HG03460 (cell line): ENCODE measurements at regions not wholly inside any gene's neighbourhood (a gene's known extent, or its start where the extent isn't known, plus 50 kb on each side); places are given as distances from the start of the nearest gene placed in this dataset.

Source experiments
- ATAC-seq: cut with Tn5 transposase; IDR thresholded peaks from one replicate; pipeline ENCODE4 v1.9.1; 2021; ENCODE audit not compliant: unreplicated experiment

DNA sequence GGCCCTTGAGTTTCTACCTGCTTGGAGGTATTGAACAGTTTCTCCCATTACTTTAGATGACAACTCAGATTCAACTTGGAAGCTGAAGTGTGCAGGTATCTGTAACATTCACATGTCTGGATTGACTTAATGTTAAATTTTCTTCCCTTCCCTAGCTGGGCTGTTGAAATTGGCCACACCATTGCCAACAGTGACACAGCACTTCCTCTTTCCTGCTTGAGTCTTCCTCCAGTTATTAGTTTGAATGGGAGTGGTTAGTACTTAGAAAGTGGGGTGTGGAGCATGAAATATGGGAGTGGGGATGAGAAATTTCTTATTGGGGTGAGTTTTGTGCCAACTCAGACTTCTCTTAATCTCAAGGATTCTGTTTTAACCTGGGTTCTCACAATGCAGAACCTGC lies 454.9 kb downstream of the KCNJ2 start:
- no peak for ATAC-seq

DNA sequence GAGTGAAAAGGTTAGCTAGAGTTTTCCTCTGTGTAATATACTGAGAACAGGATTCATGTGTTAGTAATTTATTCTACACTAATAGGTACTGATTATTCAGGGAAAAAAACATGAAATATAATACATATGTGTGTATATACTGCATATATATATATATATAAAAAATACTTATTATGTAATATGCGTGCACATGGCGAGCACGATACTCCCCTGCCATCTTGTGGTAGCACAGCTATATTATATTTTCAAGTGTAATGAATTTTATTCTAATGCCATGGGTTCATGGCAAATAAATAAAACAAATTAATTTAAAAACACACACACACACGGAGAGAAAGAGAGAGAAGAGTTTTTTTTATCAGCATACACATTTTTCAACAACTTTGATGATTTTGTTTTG lies 460.6 kb downstream of the KCNJ2 start:
- no peak for ATAC-seq

DNA sequence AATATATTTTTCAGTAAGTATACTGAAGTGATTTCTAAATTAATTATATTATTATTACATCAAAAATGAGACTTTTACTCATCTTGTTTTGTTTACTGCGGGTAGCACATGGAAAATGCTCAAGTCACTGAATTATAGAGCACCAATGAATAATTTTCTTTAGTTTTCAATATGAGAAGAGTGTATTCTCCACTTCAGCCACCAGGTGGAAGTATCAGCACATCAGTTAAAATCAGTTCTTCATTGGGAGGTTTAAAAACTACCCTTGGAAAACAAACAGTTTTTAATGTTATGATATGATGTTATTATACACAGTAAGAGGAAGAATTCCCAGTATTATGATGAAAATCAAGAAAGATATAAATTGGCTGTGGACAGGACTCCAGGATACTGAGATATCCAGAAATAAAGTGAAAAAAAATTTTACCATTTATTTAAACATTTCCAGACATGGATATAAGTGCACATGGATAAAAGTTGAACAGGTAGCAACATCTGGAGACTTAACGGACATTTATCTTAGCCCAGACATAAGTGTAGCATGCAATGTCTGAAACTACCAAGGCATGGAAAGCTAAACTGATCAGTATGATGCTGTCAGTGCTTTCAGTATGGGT lies 467.3 kb downstream of the KCNJ2 start:
- ATAC-seq = no peak

DNA sequence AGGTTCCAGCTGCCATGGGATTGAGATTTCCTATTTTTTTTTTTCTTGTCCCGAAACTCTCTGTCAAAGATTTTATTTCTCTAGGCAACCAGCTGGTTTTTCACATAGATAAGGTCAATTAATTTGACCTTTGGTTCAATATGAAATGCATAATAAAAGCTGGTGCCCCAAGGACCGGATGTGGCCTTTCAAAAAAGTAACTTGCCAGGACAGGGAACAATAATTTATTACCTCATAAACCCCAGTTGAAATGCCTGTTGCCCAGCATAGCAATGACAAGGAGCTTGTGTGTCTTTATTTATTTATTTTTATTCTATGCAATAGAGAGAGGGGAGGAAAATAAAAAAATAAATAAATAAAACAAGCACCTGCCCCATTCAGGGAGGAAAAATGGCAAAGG lies 472.7 kb downstream of the KCNJ2 start:
- no peak for ATAC-seq

DNA sequence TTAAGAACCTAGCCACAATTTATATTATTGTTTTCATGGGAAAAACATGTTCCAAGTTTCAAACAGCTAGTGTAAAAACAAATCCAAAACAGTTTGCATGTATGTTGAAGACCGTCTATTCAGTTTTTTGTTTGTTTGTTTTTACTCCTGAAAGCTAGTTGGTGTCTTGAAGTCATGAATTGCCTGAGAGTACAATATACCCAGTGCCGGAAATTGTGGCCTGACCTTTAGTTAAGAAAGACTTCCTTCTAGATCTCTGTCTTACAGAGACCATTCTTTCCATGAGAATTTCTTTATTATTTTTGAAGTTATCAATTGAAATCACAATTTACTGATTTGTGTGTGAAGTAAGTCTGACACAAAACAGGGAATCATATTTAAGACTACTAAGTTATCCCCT lies 474.8 kb downstream of the KCNJ2 start:
- no peak for ATAC-seq

DNA sequence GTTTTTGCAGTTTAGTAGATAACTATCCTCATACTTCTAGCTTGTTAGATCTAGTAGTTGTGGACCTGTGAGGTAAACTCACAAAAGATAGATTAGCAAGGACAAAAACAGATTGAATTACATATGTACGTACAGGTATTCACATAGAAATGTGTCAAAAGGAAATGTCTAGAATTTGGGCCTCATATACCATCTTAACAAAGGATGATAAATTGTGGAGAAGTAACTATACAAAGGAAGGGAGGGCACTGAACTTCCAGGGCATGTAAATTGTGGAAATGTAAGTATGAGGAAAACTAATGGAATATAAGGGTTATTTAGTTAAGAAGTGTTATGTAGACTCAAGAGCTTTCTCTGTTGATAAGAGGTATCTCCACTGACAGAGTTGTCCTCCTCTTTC lies 477.3 kb downstream of the KCNJ2 start:
- ATAC-seq = no peak

DNA sequence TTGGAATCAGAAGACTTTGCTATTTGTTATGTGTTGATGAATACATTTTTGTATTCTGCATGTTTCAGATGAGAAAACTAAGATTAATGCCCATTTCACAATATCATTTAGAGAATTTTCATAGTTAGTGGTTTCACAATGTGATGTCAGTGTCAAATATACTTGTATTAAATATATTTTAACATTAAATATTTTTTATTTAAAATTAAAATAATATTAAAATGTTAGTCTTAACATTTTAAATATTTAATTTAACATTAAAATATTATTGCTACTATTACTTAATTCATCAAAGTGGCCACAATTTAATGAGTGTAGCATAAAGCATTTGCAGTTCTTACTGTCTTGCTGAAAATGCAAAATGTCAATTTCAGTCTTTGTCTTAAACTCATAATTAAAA lies 478.8 kb downstream of the KCNJ2 start:
- ATAC-seq = no peak

DNA sequence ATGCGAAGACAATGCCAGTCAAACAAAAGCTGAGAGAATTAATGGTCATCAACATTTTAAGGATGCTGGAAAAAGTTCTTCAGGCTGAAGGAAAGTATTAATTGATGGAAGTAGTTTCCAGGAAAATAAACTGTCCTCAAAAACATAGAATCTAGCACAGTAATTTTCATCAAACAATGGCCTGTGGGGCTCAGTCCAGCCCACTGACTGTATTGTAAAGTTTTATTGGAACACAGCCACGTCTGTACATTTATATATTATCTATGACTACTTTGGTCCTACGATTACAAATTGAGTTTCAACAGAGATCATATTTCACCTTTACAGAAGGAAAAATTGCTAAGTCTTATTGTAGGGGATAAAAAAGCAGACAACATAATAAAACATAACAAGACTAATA lies 484.5 kb downstream of the KCNJ2 start:
- ATAC-seq = no peak

DNA sequence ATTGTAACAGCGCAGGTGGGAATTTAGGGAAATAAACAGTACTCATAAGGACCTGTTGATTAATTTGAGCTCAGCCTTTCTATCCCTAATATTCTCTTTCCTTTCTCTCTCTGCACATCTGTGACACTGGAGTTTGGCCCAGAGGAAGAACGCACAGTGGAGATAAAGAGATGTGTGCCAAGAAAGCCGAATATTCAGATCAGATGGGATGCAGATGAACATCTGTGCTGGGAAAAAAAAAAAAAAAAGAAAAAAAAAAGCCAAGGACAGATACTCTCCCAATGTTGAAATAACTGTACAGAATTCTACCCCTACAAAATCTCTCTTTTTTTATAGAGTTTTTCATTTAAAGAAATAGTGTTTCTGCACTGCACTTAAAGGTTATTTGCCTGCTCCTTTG lies 485.4 kb downstream of the KCNJ2 start:
- no peak for ATAC-seq

DNA sequence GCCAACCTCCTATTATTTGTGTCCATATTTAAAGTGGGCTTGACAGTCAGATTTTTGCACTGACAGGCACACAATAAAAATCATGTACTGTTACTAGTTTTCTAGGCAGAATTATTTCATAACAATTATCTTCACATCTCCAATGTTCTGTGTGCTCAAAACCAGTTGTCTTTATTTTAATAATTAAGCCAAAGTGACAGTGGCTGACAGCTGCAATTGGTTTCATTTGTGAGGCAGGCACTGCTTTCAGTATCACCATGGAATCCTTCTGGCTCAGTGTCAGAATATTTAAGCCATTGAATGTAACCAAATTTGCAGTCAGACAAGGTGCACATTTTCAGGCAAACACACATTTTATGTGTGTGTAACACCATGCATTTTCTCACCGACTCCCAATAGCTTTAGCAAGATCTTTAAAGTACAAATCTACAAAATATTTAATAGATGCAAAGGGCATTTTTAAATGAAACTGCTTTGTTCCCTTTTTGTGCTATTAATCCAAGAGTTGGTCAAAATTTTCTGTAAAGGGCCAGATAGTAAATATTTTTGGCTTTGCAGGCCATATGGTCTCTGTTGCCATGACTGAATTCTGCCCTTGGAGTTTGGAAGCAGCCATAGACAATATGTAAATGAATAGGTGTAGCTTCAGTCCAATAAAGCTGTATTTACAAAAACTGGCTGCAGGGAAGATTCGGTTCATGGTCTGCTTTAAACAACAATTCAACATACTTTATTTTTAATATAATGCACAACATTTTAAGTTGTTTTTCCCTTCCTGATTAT lies 486.0 kb downstream of the KCNJ2 start:
- no peak for ATAC-seq

DNA sequence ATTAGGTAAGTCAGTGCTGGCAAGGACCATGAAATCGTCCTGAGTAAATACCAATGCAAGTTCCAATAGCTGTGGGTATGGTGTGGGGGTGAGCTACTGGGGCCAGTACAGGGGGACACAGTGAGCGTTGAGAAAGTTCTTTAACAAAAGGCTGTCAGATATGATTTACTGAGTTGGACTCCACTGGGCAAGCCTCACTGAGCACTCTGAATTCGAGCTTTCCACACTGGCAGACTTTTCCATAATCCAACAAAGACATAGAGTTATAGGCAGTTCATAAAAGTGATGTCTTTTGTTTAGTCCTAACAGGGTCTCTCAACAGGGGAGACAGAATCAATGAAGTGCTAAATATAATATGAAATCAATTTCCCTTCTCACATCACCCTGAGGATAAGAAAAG lies 489.0 kb downstream of the KCNJ2 start:
- no peak for ATAC-seq

DNA sequence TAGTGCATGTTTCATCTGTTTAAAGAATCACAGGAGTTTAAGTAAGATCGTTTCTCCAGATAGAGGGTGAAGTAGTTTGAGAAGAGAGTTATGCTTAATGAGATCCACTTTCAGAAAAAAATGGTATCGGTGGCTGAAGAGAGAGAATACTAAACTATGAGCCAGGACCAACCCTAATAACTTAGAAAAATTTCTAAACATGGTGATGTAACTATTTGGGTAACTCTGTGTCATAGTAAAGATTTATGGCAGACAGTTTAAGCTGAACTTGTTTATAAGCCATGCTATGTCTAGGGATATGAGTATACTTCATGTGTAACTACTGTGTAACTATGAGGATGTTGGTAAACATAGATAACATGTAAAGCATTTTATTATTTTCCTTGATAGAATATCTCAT lies 489.5 kb downstream of the KCNJ2 start:
- ATAC-seq = no peak

DNA sequence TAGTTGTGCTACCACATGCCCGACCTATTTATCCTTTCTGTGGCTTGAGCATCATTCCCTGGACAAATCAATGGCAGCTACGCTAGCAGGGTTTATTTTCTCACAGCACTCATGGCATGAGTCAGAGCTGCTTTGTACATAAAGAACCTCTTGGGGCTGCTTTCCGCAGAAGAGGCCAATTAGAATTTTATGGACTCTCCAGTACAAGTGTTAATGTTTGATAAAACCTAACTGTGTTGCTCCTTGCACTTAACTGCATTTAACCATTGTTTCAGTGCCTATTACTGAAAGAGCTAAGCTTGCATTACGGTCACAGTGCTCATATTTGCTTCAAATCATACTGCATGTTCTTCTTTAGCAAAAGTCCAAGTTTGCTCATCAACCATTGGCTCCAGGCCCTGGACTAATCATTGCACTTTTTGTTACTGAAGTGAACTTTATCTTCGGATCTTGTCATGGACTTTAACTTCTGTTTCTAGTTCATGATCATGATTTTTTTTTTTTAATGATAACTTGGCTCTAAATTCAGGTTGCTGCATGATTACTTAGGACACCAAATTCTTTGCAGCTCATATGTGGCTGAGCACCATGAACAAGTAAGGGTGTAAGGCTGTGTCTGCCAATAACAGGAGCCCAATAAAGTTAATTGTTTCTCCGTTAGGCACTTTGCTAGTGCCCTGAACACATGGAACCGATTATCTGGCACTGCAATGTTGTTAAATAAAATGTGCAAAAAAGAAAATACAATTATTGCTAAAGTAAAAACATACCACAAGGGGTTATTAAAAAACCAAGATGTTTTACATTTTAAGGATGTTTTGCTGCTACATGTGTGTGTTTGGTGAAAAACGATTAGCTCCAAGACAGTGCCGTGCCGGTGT lies 492.2 kb downstream of the KCNJ2 start:
- ATAC-seq = no peak

DNA sequence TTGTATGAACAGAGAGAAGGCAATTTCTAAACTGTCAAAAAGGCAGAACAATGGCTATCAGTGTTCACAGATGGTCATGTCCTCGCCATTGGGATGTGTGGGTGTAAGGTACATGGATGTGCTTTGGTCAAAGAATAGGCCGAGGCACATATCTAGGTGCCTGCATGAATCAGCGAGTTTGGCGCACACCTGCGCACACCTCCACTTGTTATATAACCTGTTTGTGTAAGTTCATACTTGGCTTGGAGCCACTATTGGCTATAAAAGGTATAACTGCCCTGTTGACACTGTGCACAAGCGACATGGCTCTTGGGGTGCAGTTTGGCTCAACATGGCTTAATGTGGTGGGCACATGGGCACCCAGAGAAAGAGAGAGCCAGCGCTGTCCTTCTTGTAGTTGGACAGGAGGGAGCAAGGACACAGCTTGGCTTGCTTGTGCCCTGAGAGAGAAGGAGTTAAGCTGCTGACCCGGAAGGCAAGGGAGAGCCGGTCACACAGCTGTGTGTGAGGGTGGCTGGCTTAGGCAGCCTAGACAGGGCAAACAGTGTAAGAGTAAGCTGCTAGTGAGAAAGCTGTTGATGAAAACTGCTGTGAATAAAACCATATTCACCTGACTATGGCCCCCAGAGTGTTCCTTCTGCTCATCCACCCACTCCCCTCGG lies 499.1 kb downstream of the KCNJ2 start:
- ATAC-seq = no peak

DNA sequence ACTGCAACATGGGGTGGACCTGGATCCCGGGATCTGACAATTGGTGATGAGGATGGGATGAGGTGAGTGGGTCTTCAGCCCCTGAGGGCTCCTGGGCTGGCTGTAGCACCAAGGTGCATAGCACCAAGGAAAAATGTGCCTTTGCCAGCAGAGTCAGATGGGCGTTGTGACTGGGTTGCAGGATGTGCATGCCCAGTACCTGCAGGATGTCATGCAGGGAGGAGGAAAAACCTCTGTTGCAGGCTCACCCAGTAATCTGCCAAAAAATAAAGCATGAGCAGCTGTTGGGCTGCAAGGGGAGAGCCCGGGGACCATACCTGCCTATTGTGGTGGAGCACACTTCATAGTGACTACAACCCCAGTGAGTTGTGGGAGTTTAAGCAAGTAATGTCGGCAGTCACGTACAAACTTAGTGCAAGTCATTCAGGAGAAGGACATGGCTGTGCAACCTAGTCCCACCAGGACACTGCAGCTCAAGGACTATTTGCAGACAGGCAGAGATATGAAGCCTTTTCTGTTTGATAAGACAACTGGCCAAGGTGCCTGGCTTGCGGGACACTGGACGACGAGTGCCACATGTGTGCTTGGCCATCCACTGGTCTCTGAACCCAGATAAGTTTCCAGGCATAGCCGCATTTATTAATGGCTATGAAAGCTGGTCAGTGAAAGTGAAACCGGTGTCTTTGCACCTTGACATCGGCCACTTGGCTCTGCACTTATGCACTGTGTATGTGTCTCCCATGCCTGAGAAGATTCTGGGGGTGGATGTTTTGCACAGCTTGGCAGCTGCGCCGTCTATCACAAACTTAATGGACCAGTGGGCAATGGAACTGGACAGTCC lies 499.8 kb downstream of the KCNJ2 start:
- no peak for ATAC-seq

DNA sequence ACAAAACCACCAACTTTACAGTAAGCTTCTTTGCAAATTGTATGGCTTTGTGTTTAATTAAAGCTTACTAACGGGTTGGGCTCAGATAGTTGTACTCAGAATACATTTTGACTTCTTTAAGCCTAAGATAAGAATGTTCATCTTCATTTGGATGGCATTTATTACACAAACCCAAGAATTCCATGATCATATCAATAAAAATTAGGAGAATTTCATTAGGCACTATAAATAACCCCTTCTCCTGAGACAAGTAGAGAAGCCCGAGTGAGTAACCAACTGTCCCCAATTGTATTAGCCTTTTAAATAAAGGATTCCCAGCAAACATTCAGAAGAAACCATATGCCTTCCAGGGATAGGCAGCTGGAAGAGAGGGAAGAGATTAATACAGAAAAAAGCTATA lies 504.7 kb downstream of the KCNJ2 start:
- no peak for ATAC-seq

DNA sequence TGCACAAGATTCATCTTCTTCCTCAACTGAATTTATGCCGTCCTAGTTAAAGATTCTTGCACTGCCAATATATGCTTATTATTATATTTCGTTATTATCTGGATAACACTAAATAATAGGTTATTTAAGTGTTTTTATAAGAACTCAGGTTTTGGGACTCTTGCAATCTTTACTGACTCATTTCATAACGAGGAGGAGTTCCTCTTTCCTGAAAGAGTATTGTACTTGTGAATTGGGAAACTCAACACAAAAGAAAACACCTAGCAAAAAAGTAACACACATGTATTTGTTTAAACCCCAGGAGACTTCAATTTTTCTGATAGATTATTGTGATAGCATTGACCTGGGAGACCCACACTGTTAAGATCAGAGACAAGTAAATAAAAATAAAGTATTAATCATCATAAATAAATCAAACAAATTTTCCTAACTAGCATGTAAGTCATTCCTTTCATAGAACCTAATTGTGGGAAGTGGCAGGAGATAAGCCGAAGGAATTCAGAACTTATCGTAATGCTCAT lies 505.8 kb downstream of the KCNJ2 start:
- ATAC-seq = no peak

DNA sequence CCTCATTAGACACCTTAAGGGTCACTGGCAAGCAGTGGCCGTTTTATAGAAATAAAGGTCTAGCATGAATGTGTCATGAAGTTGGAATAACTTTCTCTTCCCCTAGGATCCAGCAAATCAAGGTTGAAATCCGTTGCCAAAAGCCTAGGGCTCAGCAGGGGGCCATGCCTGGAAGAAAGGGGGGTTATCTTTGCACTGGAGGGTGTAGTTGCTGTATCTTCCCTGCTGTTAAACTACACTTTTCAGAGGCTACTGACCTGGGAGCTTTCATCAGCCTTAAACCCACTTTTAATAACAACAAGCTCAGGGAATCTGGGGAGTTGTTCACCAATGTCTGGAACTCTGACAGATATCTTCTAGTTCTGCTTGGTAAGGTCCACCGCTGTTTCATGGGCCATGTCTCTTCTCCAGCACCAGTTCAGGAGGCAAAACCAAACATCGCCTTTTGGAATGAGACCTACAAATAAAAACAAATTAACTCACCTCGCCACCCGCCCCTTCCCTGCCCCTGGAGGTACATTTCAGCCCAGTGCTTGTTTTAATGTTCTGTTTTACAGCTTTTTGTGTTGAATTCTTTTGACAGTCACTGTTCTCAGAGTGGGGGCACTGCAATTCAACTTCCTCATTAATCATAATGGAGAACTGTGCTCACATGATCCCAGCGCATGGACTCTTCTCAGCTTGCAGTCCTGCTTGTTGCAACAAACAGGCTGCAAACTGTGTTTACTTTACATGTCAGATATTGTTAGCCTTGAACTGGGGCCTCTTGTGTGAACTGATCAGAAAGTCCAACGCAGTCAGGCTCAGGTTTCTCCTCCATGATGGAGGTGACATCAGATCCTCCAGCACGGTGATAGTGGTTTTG lies 508.7 kb downstream of the KCNJ2 start:
- no peak for ATAC-seq

DNA sequence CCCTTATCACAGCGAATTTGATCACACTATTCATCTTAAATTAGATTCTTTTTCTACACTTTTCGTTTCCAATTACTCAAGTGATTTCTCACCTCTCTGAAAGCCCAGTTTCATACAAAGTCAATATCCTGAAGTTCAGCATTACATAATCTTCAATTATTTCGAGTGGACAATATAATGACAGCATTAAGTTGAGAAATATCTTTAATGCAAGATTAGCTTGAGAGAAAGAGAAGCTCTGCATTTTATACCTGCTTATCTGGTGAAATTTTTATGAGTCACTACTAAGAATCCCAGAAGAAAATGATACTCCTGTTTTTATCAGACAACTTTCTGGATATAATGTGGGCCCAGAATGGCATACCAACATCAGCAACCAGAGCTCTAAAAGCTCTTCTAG lies 509.6 kb downstream of the KCNJ2 start:
- ATAC-seq = no peak
